HG02884 (cell line): ENCODE measurements at regions not wholly inside any gene's neighbourhood (a gene's known extent, or its start where the extent isn't known, plus 50 kb on each side); places are given as distances from the start of the nearest gene placed in this dataset.

Experiments
- ATAC-seq: cut with Tn5 transposase; IDR thresholded peaks from one replicate; pipeline ENCODE4 v1.9.1; 2021; ENCODE audit warnings: mild to moderate bottlenecking, moderate library complexity; ENCODE audit not compliant: unreplicated experiment

DNA sequence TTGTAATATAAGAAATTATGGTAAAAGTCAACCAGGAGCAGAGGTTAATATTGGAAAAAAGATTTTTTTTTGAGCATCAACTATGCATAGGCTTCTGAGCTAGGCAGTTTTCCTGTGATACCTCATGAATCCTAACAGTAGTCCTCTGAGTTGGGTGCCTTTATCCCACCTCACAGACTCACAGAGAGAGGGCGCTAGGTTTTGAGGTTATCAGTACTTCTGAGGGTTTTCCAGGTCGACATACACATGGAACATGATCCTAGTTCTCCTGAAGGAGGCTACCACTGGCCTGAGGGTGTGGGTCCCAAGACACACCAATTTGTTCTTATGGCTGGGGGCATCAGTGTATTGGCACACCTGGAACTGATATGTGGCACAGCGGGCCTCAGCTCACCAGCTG is 358.8 kb upstream of the JAG1 start:
- no peak for ATAC-seq

DNA sequence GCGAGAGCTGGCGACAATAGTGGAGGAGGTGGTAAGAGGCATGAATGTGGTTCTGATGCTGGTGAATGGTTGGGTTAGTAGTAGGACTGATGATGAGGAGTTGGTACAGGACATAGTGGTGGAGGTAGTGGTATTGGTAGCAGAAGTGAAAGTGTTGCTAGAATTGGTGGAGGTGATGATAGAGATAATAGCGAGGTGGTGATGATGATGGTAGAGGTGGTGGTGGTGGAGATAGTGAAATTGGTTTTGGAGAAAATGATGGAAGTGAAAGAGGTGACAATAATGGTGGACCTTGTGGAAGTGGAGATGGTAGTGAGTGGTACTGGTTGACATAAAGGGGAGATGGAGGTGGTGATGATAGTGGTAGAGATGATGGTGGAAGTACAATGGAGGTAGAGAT is 360.2 kb upstream of the JAG1 start:
- no peak for ATAC-seq

DNA sequence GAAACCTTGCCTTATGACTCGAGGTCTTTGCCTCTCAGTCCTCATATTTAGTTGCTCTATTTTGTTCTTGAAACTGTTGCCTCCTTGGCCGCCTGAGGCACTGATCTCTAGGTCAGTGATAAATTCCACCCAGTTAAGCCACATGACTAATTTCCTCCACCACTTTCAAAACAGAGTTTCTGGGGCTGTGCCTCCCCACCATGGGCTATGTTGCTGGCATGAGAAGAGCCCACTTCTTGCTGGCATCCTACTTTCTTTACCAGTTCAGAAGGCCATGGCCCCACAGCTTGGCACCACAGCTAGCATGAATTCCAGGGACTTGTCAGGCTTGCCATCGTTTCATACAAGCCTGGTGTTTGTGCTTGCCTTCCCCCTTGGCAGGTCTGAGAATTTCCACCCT is 361.4 kb upstream of the JAG1 start:
- ATAC-seq, result no peak

DNA sequence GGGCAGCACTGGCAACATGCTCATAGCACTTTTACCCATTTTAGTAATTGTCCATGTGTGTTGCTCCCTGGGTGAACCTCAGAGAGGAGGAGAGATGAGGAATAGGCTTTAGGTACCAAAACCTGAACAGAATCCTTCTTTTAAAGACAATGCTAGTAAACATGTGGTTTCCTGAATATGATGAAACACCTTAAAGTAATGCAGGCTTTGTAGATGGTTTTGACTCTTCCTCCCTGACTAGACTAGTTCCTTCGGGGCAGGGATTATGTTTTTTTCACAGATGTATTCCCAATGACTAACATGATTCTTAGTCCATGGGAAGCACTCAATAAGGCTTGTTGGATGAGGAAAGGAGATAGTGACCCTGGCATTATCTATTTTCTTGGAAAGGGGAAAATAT is 367.6 kb upstream of the JAG1 start:
- ATAC-seq, result no peak

DNA sequence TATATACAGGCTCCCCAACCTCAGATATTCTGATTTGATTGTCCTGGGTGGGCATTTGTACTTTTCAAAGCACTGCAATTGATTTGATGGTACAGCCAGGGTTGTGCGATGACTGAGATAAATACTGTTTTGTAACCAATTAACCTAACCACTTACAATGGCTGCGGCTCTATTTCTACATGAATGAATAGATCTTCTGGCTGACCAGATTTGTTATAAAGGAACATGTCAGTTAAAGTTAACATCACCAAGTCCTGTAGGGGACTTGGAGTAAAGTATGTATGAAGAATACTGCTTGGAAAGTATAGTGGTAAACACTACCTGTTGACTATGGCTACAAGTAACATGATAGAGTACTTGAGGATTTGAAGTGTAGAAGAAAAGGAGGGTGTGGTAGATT is 369.2 kb upstream of the JAG1 start:
- ATAC-seq, result no peak

DNA sequence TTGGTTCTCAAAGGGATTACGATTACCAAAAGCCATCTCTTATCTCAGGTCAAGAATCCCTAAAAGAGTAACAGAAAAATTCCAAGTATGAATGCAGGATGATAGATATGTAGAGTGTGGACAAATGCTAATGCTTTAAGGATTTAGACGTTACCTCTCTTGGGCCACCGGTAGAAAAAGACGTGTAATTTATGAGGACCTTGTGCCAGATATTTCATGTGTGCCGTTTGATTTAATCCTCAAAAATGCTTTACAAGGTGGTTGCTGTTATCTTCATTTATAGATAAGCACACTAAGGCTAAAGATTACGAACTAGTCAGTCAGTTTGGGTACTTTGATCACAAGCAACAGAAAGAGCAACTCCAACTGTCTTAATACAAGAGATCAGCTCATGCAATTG is 370.8 kb upstream of the JAG1 start:
- ATAC-seq, result no peak

DNA sequence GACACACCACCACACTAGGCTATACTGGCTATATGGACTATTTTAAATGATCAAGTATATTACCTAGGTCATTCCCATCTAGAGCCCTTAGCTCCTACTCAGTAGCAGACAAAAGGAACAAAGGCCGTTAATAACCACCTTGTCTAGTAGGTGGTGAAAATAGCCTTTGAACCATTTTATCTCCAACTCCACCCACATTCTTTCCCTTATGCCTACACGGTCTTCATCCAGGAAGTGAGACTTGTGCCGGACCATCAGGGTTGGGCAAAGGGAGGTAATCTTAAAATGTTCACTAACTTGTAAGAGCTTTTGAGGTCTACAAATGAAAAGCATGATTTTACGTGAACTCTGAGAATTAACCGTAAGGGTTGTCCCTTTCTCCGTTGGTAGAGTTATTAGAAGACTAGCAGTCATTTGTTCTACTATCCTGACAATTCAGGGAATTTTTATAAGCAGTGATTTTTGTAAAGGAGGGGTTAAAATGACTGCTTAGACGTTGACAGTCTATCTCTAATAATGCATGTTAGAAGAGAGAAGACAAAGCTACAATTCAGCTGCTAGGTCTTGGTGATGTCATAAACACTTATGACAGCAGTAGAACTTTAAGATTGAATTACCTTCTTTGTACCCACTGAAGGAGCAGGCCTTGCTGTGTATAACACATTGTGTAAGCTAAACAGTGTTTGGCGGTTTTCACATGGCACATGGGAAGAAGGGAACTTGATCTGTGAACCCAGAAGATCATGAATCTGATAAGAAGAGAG is 371.8 kb upstream of the JAG1 start:
- no peak for ATAC-seq

DNA sequence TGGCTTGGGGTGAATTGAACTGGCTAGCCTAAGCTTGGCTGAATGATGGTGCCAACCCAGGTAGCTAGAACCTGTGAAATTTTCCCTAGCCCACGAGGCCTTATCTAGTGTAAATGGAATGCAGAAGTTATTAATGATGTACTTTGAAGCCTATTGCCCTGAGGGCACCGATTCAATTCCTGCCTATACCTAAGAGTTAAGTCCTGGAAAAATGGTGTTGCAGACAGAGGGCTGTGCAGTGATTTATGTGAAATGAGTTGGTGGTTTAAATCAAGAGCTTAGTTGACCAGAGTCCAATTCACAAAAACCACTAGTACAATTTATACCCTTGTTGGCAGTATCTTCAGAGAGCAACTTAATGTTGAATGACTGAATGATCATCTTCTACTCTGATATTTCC is 373.8 kb upstream of the JAG1 start:
- no peak for ATAC-seq

DNA sequence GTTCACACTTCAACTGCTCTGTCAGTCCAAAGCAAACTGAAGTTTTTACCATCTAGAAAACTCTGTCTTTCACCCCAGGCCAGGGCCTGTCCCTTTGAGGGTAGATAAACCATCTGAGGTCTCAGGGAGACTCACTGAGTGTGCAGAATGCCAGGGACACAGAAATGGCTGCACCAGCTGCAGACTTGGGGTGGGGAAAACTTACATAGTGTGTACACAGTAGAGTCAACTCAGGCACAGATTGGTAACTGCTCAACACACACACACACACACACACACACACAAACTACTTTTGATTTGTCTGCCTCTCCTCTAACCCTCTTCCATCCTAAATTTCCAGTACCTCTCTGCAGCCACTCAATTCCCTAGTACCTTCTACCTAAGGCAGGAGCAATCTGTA is 374.9 kb upstream of the JAG1 start:
- no peak for ATAC-seq

DNA sequence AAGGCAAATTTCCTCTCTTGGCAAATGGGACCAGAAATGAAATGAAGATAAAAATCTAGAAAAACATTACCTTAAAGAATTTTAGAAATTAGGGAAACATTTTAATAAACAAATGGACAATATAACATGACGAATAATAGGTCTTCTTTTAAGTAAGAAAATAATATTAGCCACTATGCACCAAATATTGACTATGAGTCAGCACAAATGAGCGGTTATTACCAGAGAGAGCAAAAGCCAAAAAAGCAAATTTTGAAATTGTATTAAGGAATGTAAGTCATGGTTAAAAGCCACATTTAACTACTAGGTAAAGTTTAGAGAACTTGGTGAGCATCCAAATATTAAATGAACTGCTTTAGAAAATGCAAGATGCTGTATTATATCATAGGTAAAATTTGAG is 376.6 kb upstream of the JAG1 start:
- ATAC-seq, result no peak

DNA sequence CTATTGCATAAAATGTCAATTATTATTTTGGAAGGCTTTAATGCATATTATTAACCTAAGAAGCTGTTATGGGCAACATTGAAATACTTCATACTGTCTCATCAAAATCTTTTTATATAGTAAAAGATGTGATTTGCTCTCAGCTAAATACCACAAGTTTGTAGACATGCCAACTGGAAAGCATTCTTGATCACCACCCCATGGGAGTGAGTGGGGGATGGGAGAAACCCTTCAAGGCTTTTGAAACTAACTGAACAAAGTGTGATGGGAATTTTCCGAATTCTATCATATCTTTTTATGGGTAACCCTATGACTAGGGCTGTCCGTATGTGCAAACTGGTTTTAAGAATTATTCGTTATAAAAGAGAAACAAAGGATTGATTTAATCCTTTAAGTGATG is 377.3 kb upstream of the JAG1 start:
- no peak for ATAC-seq

DNA sequence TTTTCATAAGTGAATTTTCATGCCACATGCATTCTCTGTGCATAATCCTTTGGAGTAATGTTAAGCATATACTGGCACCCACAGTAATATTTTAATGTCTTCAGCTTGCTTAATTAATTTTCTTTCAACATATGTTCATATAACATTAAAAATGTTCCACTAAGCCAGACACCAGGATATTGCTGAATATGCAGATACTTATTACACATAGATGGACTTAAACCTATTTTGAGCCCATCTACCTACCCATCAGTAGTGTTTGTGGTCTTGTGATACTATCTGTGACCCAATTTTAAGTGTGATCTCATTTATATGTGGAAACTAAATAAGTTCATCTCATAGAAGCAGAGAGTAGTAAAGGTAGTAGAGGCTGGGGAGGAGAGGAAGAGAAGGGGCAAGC is 379.5 kb upstream of the JAG1 start:
- no peak for ATAC-seq

DNA sequence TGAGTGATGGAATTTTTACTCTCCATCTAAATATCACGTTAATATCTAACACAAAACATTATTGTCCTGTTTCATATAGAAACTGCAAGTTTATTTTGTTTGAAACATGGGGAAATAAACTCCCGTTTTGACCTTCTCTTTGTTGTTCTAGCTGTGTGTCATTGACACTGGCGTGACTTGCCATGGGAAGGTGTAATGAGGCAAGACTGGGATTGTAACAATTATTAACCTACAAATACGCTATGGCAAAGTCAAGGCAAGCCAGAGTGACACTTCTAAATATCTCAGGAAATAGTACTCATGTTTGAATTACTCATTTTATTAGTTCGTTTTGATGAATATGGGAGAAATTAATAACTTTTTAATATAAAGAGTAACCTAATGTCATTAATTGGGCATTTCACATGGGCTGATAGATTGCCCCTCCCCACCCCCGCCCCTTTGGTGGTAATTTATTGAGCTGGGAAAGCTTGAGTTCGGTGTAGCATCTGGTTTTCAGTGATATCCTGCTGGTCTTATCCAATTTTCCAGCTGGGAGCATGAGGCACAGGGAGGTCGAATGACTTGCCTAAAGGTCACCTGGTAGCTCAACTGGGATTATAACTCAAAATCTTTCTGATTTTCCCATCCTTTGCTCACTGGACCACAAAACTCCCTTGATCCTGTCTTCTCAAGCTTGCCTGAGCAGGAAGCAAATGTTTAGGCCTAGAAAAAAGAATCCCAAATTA is 380.6 kb upstream of the JAG1 start:
- no peak for ATAC-seq

DNA sequence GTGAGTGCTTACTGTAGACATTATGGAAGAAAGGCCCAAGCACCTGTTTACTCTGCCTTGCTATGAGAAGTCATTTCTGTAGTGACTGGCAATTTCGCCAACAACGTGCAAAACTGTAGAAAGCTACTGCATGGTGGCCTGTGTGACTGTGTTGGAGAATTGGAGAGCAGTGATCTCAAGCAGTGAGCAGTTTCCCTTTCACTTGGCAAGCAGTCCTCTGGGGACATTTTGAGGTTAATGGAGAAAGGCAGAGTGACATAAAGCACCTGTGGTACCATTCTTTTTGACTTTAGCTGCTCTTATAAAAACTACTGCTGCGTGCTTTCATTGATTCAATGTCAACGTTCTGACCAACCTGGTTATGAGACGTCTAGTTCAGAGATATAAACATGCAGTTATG is 382.6 kb upstream of the JAG1 start:
- no peak for ATAC-seq

DNA sequence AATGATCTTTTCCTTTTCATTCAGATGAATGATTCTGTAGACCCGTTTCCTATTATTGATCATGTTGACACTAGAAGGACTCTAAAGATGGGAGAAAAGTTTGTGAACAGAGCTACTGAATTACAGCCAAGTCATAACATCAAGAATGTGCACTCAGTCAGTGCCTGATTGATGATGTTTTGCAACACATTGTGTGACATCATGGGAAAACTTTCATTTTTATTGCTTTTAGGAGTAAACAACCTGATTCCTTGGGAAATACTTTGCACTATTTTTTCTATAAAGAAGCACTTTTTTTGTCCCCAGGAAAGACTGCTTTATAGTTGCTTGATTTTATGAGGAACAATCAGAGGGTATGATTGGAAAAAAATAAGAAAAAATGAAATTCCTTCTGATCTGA is 383.8 kb upstream of the JAG1 start:
- no peak for ATAC-seq

DNA sequence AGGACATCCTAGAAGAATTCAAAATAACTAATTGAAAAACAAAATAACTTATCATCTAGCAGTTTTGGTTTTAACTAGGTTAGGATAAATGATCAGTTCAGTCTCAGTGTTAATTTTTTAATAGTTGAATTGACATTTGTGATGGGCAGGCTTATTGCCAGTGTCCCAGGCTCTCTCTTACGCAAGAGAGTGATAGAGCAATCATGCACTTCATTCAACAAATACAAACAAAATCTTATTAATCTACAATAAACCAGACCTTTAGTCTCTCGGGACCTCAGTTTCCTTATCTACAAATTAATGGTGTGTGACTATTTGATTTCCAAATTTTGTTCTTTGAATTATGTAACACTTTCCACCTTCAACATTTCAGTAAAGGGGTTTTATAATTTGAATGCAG is 385.9 kb upstream of the JAG1 start:
- ATAC-seq, result no peak

DNA sequence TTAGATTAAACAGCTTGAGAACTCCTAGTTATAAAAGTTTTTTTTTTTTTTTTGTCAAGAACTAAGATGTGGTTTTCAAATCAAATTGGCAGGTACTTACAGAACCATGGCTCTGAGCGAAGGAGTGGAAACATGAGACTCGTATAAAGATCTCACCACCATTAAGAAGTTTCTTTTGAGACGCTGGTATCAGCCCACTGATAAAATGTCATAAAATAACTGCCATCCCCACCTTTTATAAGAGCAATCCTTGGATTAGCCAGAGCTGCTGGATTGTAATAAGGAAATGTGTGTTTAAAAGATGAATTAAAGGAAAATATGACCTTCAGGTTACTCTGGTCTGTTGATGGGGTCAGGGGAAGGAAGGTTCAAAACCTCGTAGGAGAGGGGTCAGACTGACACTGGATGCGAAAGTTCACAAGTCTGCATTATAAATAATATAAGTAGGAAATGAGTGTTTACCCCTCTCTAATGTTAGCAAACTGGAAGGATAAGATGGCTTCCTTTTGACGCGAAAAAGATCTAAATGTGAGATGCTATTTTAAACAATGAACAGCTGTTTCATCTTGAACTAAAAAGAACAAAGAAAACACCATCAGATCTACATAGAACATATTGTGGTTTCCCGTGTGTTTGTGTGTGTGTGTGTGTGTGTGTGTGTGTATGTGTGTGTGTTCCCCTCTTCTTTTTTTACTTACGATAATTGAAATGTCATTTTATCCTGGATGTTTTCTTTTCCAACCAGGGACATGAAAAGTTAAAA is 386.8 kb upstream of the JAG1 start:
- ATAC-seq, result no peak

DNA sequence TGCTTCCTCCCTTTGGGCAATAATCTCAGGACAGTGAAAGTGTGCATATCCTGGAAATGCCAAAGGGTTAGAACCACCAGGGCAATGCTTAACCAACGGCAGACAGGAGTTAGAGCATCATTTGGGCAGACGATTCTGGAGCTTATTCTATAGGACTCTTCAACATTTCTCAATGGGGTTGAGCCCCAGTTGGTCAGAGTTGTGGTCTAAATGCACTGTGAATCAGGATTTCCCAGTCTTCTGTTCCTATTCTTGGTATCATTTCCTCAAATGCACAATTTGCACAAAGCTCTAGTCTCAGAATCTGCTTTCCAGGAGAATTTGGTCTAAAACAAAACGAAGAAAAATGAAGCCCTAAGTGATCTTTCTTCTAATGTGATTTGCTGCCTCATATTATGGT is 389.6 kb upstream of the JAG1 start:
- ATAC-seq, result no peak

DNA sequence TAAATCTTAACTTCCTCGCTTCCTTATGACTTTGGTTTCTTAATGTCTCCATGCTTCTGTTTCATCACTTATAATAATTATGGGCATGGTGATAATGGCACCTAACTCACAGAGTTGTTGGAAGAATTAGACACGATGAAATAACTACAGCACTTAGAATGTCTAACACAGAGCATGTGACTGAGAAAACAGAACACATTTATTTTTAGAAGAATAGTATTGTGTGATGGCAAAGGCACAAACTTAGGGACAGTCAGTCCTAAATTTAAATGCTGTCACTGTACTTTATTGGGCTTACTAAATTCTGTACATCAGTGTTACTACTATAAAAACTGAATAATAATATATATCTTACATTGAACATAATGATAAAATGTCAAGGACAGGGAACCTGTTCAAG is 391.1 kb upstream of the JAG1 start:
- no peak for ATAC-seq

DNA sequence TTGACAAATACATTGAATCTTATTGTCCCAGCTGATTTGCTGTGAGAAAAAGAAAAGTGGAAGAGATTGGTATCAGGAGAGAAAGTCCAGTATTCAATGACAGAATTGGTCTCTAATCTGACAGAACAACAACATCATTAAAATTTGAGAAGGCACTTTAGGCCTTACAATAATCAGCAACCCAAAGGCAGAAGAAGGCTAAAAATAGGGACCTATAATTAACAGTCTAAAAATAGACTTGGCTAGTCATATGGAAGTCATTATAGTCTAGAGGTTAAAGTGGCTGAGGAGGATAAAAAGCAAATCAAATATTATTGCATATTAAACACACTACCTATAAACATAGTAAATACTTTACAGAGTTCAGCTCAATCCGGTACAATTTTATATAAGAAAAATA is 393.6 kb upstream of the JAG1 start:
- ATAC-seq, result no peak

DNA sequence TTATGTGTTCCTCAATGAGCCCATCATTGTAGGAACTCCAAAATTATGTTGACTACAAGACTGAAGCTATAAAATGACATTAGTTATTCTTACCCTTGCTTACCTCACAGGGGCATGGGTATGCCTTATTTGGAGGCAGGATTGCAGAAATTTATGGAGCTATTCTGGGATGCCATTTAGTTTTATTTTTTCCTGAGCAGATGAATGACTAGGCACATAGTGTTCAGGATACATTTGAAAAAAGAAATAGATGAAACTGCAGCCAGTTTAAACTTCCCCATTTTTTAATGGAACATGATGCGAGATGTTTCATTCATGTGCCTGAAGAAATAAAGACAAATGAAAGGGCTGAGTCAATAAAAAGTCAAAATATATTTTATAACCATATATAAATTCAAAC is 399.2 kb upstream of the JAG1 start:
- ATAC-seq, result no peak
